CD4-positive, alpha-beta T cell (primary cell): ENCODE measurements at regions not wholly inside any gene's neighbourhood (a gene's known extent, or its start where the extent isn't known, plus 50 kb on each side); places are given as distances from the start of the nearest gene placed in this dataset.

Experiments used
- ATAC-seq: fragments of 200-7000 bp; cut with Tn5 transposase; one replicate; pipeline ENCODE4 v1.10.0; 2022; ENCODE audit warnings: mild to moderate bottlenecking; ENCODE audit not compliant: poor library complexity
- CTCF ChIA-PET: fragments of 350-600 bp; sonication (Branson Sonifier 250); formaldehyde crosslinking; loops from one replicate; lab custom pipeline; 2021; ENCODE audit warnings: antibody characterized with exemption, inconsistent platforms; lab: Charles Lee
- POLR2A ChIA-PET: fragments of 350-600 bp; sonication (Branson Sonifier 250); formaldehyde crosslinking; loops from one replicate; lab custom pipeline; 2021; ENCODE audit warnings: antibody characterized with exemption, inconsistent platforms; lab: Charles Lee
- DNase-seq, 14 experiments: peaks; one replicate each; pipeline ENCODE4 v3.0.0-alpha.2; 2013 to 2020; ENCODE audit warnings: mixed read lengths in 2 of 14
- H3K27ac ChIP-seq, 2 donors: one replicate each; pipeline versions ENCODE4 v1.5.1 to v1.7.0; 2013; ENCODE audit warnings: low read length in 2 of 2, low read depth in 1 of 2, mild to moderate bottlenecking in 1 of 2
- H3K27me3 ChIP-seq, 2 experiments: 1 replicate in 1 of 2; 2 replicates in 1 of 2; pipeline versions ENCODE4 v1.6.1 to v1.7.0; 2013; ENCODE audit warnings: low read length in 2 of 2, control low read depth in 1 of 2, mild to moderate bottlenecking in 1 of 2, moderate library complexity in 1 of 2; ENCODE audit not compliant: insufficient read depth in 2 of 2, control insufficient read depth in 1 of 2
- H3K36me3 ChIP-seq: one replicate; pipeline ENCODE4 v1.6.1; 2013; ENCODE audit warnings: low read length, control low read depth; ENCODE audit not compliant: insufficient read depth
- H3K4me1 ChIP-seq: one replicate; pipeline ENCODE4 v1.6.1; 2013; ENCODE audit warnings: low read length, control low read depth; ENCODE audit not compliant: insufficient read depth
- H3K4me3 ChIP-seq: one replicate; pipeline ENCODE4 v1.5.1; 2013; ENCODE audit warnings: mild to moderate bottlenecking, low read length, moderate library complexity
- H3K9me3 ChIP-seq, 2 experiments: 1 replicate in 1 of 2; 2 replicates in 1 of 2; pipeline versions ENCODE4 v1.6.1 to v1.7.0; 2013; ENCODE audit warnings: low read length in 2 of 2, mild to moderate bottlenecking in 2 of 2, control low read depth in 1 of 2, moderate library complexity in 1 of 2; ENCODE audit not compliant: control insufficient read depth in 1 of 2, insufficient read depth in 1 of 2
- H3K27ac Mint-ChIP-seq: one replicate; pipeline ENCODE4 v1.8.0; 2020; ENCODE audit warnings: mixed read lengths
- H3K27me3 Mint-ChIP-seq: one replicate; pipeline ENCODE4 v1.8.0; 2021; ENCODE audit warnings: mixed read lengths
- H3K36me3 Mint-ChIP-seq: one replicate; pipeline ENCODE4 v1.8.0; 2021; ENCODE audit warnings: low read depth, mixed read lengths
- H3K4me1 Mint-ChIP-seq: one replicate; pipeline ENCODE4 v1.8.0; 2021; ENCODE audit warnings: low read depth, mixed read lengths
- H3K4me3 Mint-ChIP-seq: one replicate; pipeline ENCODE4 v1.8.0; 2020; ENCODE audit warnings: mild to moderate bottlenecking, mixed read lengths
- H3K9me3 Mint-ChIP-seq: one replicate; pipeline ENCODE4 v1.8.0; 2020; ENCODE audit warnings: mixed read lengths
- CTCF ChIP-seq: fragments of 200-600 bp; IDR thresholded peaks from one replicate; pipeline ENCODE4 v1.8.0; 2022; ENCODE audit warnings: antibody characterized with exemption, mild to moderate bottlenecking
- intact Hi-C, 2 experiments: fragments of 100-400 bp; cut with DNase I in 1 of 2; cut with micrococcal nuclease in 1 of 2; formaldehyde crosslinking; loops; one replicate each; pipeline versions ENCODE4 v1.15.1 to v1.9.0; 2023 to 2025; cut with DNase I, micrococcal nuclease

- ATAC-seq: no peak
- no peak overlapping the region for H3K27ac Mint-ChIP-seq
- H3K9me3 Mint-ChIP-seq: no peaks in the 10 kb centered on the region
- H3K36me3 Mint-ChIP-seq: no peaks in the 10 kb centered on the region
- H3K27me3 ChIP-seq: no peaks in the 10 kb centered on the region
- ChIA-PET POLR2A (no interaction called here), CTCF (no interaction called here)
- no peaks in the 10 kb centered on the region for H3K27me3 Mint-ChIP-seq
- H3K4me3 Mint-ChIP-seq: no peak overlapping the region
- no peaks in the 10 kb centered on the region for H3K4me1 ChIP-seq
- peaks cover 9% of the 10 kb centered on the region for H3K4me1 Mint-ChIP-seq
- TF ChIP-seq CTCF: no peak
- no peak overlapping the region for H3K4me3 ChIP-seq
- no peak overlapping the region for H3K27ac ChIP-seq
- H3K36me3 ChIP-seq: no peaks in the 10 kb centered on the region
- H3K9me3 ChIP-seq: no peaks in the 10 kb centered on the region
- intact Hi-C loops: no loop called here
- DNase-seq: no peak
These were observed 974.3 kb downstream of the VRK1 start for GRCh38 chr14:97771340-97772045.

GRCh38 chr14:97773598-97773997 lies 976.4 kb downstream of the VRK1 start:
- no peaks in the 10 kb centered on the region for H3K36me3 ChIP-seq
- ATAC-seq (no peak), DNase-seq (no peak)
- ChIA-PET CTCF (no interaction called here), POLR2A (no interaction called here)
- peaks cover 13% of the 10 kb centered on the region for H3K4me1 ChIP-seq
- no peaks in the 10 kb centered on the region for H3K27me3 ChIP-seq
- Mint-ChIP-seq H3K9me3 (no peaks in the 10 kb centered on the region), H3K4me3 (no peak overlapping the region), H3K36me3 (no peaks in the 10 kb centered on the region), H3K27ac (no peak overlapping the region), H3K4me1 (peaks cover 30% of the 10 kb centered on the region), H3K27me3 (no peaks in the 10 kb centered on the region)
- no peaks in the 10 kb centered on the region for H3K9me3 ChIP-seq
- H3K4me3 ChIP-seq: no peak overlapping the region
- TF ChIP-seq CTCF: no peak
- H3K27ac ChIP-seq: no peak overlapping the region
- intact Hi-C loops: no loop called here

- ChIA-PET POLR2A (interaction anchor here (0.7 to 2.2 kb wide), 3 partner anchors 50 to 174 kb away, joined by 3 to 6 read pairs (median 3); no protein-coding TSS in a partner anchor), CTCF (interaction anchor here (1.6 kb wide), 1 partner anchor 64 kb away, joined by 4 read pairs; no protein-coding TSS in a partner anchor)
- intact Hi-C loops: loop anchor here (1.0 to 5.0 kb wide), 5 partner anchors 55 to 600 kb away; no protein-coding TSS in a partner anchor
These were observed 979.8 kb downstream of the VRK1 start for GRCh38 chr14:97776890-97777558.

More at GRCh38 chr14:97776890-97777558, 979.8 kb downstream of the VRK1 start:
- H3K27ac ChIP-seq: no peak overlapping the region
- no peaks in the 10 kb centered on the region for H3K9me3 Mint-ChIP-seq
- H3K4me1 Mint-ChIP-seq: peaks cover 37% of the 10 kb centered on the region
- peak overlapping the region; percentile 31 for H3K27ac Mint-ChIP-seq
- no peaks in the 10 kb centered on the region for H3K27me3 ChIP-seq
- no peak for TF ChIP-seq CTCF
- no peaks in the 10 kb centered on the region for H3K9me3 ChIP-seq
- H3K27me3 Mint-ChIP-seq: no peaks in the 10 kb centered on the region
- H3K4me3 ChIP-seq: no peak overlapping the region
- H3K36me3 ChIP-seq: no peaks in the 10 kb centered on the region
- no peaks in the 10 kb centered on the region for H3K36me3 Mint-ChIP-seq
- H3K4me1 ChIP-seq: peaks cover 13% of the 10 kb centered on the region
- ATAC-seq: peak; percentile 71
- H3K4me3 Mint-ChIP-seq: peak overlapping the region; percentile 43
- DNase-seq: peak in 4 of 14 experiments; percentile 17 to 32 (median 28)
